ENCODE measurements at regions not wholly inside any gene's neighbourhood (a gene's known extent, or its start where the extent isn't known, plus 50 kb on each side); places are given as distances from the start of the nearest gene placed in this dataset.

DNA sequence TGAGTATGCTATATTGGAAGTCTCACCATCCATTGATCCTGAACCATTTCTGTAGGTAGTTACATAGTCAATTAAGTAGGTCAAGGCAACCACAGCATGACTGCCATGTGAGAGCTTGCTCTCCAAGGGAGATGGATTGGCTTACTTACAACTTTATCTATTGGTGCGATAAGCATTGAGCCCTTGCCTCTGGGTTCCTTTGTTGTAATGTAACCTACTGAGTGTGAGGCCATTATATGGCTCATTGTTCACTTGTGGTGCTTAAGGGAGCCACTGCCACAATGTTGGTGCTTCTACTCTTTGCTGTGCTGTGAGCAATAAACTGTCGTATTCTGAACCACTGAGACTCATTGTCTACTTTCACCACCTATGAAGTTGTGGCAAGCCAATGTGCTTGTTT lies 510.6 kb upstream of the ITGA1 start:
- Histone ChIP-seq H2AFZ (ENCODE audit: low read depth, low read length) (no peak overlapping the region), H4K20me1 (ENCODE audit: insufficient read depth) (no peaks in the 10 kb centered on the region), H3K27ac (ENCODE audit: low read length) (no peak overlapping the region), H3K4me2 (ENCODE audit: low read length) (no peak overlapping the region), H3K9me3 (ENCODE audit: low read length) (no peaks in the 10 kb centered on the region), H3K9me2 (ENCODE audit: insufficient read depth, low read length) (no peaks in the 10 kb centered on the region), H3K9ac (ENCODE audit: low read length) (no peak overlapping the region), H3K4me3 (ENCODE audit: low read length) (no peak overlapping the region), H3F3A (ENCODE audit: insufficient read depth, low read length, poor library complexity, severe bottlenecking) (no peaks in the 10 kb centered on the region), H3K36me3 (ENCODE audit: insufficient read depth, low read length) (no peaks in the 10 kb centered on the region), H3K79me2 (replicated peaks; ENCODE audit: insufficient read depth, low read length) (no peaks in the 10 kb centered on the region), H3K27me3 (ENCODE audit: insufficient read depth, low read depth, low read length) (no peaks in the 10 kb centered on the region)
- TF ChIP-seq MXI1 (conservative IDR thresholded peaks at IDR 0.05; ENCODE audit: poor library complexity, severe bottlenecking): no peak
- no peak for TF ChIP-seq POLR2AphosphoS5 (IDR thresholded peaks at IDR 0.05)

DNA sequence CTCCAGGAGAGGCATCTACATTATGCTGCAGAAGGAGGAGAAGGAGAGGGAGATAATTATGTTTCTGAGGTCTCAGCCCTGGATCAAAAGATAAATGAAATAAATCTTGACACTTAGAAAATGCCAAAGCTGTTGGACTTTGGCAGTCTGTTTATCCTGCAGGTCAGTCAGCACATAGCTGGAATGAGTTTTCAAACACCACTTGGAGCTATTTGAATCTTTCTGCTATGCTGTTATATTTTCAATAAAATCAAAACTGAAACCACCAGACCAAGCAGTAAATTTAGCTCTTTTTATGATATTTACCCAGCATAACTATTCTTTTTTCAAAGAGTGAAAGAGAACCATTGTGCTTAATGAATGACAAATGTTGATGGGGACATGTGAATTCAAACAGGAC lies 505.1 kb upstream of the ITGA1 start:
- Histone ChIP-seq H3K9me2 (ENCODE audit: insufficient read depth, low read length) (no peaks in the 10 kb centered on the region), H3K9ac (ENCODE audit: low read length) (no peak overlapping the region), H3F3A (ENCODE audit: insufficient read depth, low read length, poor library complexity, severe bottlenecking) (no peaks in the 10 kb centered on the region), H3K4me2 (ENCODE audit: low read length) (no peak overlapping the region), H3K27ac (ENCODE audit: low read length) (no peak overlapping the region), H3K27me3 (ENCODE audit: insufficient read depth, low read depth, low read length) (no peaks in the 10 kb centered on the region), H3K36me3 (ENCODE audit: insufficient read depth, low read length) (no peaks in the 10 kb centered on the region), H4K20me1 (ENCODE audit: insufficient read depth) (no peaks in the 10 kb centered on the region), H3K9me3 (ENCODE audit: low read length) (no peaks in the 10 kb centered on the region), H3K4me3 (ENCODE audit: low read length) (no peak overlapping the region), H2AFZ (ENCODE audit: low read depth, low read length) (no peak overlapping the region), H3K79me2 (replicated peaks; ENCODE audit: insufficient read depth, low read length) (no peaks in the 10 kb centered on the region)
- TF ChIP-seq POLR2AphosphoS5 (IDR thresholded peaks at IDR 0.05): no peak

DNA sequence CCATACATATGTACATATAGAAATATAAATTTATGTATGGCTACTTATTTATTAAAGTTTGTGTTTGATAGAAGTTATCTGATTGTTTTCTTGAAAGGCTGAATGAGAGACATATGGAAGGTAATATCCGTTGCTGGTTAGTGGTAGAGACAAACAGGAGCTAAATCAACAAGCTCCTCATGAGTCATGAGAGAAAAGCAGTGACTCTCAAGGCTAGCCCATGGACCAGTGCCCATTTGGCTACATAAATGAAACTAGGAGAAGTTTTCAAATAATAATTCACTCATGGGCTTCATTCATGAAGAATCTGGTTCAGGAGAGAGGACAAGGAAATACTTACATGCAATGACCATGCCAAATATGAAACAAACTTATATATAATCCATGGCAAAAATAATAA lies 504.5 kb upstream of the ITGA1 start:
- TF ChIP-seq RAD21 (conservative IDR thresholded peaks at IDR 0.05) (no peak), EZH2 (IDR thresholded peaks at IDR 0.05; ENCODE audit: borderline replicate concordance, insufficient read depth, low read length, poor library complexity, severe bottlenecking) (no peak), POLR2AphosphoS5 (IDR thresholded peaks at IDR 0.05) (no peak), TAF1 (IDR thresholded peaks at IDR 0.05; ENCODE audit: low read depth) (no peak), SMC3 (conservative IDR thresholded peaks at IDR 0.05; ENCODE audit: poor library complexity) (no peak), MXI1 (conservative IDR thresholded peaks at IDR 0.05; ENCODE audit: poor library complexity, severe bottlenecking) (no peak), EP300 (conservative IDR thresholded peaks at IDR 0.05; ENCODE audit: poor library complexity, severe bottlenecking) (no peak)
- TF ChIP-seq, protein P1, sequence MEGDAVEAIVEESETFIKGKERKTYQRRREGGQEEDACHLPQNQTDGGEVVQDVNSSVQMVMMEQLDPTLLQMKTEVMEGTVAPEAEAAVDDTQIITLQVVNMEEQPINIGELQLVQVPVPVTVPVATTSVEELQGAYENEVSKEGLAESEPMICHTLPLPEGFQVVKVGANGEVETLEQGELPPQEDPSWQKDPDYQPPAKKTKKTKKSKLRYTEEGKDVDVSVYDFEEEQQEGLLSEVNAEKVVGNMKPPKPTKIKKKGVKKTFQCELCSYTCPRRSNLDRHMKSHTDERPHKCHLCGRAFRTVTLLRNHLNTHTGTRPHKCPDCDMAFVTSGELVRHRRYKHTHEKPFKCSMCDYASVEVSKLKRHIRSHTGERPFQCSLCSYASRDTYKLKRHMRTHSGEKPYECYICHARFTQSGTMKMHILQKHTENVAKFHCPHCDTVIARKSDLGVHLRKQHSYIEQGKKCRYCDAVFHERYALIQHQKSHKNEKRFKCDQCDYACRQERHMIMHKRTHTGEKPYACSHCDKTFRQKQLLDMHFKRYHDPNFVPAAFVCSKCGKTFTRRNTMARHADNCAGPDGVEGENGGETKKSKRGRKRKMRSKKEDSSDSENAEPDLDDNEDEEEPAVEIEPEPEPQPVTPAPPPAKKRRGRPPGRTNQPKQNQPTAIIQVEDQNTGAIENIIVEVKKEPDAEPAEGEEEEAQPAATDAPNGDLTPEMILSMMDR (IDR thresholded peaks at IDR 0.05; ENCODE audit: poor library complexity, severe bottlenecking): no peak
- TF ChIP-seq, protein P2, sequence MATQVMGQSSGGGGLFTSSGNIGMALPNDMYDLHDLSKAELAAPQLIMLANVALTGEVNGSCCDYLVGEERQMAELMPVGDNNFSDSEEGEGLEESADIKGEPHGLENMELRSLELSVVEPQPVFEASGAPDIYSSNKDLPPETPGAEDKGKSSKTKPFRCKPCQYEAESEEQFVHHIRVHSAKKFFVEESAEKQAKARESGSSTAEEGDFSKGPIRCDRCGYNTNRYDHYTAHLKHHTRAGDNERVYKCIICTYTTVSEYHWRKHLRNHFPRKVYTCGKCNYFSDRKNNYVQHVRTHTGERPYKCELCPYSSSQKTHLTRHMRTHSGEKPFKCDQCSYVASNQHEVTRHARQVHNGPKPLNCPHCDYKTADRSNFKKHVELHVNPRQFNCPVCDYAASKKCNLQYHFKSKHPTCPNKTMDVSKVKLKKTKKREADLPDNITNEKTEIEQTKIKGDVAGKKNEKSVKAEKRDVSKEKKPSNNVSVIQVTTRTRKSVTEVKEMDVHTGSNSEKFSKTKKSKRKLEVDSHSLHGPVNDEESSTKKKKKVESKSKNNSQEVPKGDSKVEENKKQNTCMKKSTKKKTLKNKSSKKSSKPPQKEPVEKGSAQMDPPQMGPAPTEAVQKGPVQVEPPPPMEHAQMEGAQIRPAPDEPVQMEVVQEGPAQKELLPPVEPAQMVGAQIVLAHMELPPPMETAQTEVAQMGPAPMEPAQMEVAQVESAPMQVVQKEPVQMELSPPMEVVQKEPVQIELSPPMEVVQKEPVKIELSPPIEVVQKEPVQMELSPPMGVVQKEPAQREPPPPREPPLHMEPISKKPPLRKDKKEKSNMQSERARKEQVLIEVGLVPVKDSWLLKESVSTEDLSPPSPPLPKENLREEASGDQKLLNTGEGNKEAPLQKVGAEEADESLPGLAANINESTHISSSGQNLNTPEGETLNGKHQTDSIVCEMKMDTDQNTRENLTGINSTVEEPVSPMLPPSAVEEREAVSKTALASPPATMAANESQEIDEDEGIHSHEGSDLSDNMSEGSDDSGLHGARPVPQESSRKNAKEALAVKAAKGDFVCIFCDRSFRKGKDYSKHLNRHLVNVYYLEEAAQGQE (IDR thresholded peaks at IDR 0.05; ENCODE audit: borderline replicate concordance): no peak
- Histone ChIP-seq H3K27ac (ENCODE audit: low read length) (no peak overlapping the region), H3K4me2 (ENCODE audit: low read length) (no peak overlapping the region), H3K4me3 (ENCODE audit: low read length) (no peak overlapping the region), H3K9ac (ENCODE audit: low read length) (no peak overlapping the region), H3K27me3 (ENCODE audit: insufficient read depth, low read depth, low read length) (no peaks in the 10 kb centered on the region), H3K9me3 (ENCODE audit: low read length) (no peaks in the 10 kb centered on the region), H3K36me3 (ENCODE audit: insufficient read depth, low read length) (no peaks in the 10 kb centered on the region), H3K79me2 (replicated peaks; ENCODE audit: insufficient read depth, low read length) (no peaks in the 10 kb centered on the region), H3F3A (ENCODE audit: insufficient read depth, low read length, poor library complexity, severe bottlenecking) (no peaks in the 10 kb centered on the region), H3K9me2 (ENCODE audit: insufficient read depth, low read length) (no peaks in the 10 kb centered on the region), H4K20me1 (ENCODE audit: insufficient read depth) (no peaks in the 10 kb centered on the region), H2AFZ (ENCODE audit: low read depth, low read length) (no peak overlapping the region)
